Nephron (organoid): ENCODE measurements at regions not wholly inside any gene's neighbourhood (a gene's known extent, or its start where the extent isn't known, plus 50 kb on each side); places are given as distances from the start of the nearest gene placed in this dataset.
"Not testable (repeated sequence)": the region's sequence is repeated elsewhere in the genome, so short reads cannot be mapped to it uniquely, and the experiment has no call there.

Experiments used
- H3K27ac Mint-ChIP-seq, 3 experiments: 2 replicates each; pipeline ENCODE4 v1.8.0; 2020; ENCODE audit warnings: mixed read lengths in 3 of 3, mild to moderate bottlenecking in 2 of 3, moderate library complexity in 1 of 3
- H3K27me3 Mint-ChIP-seq: 2 replicates; pipeline ENCODE4 v1.8.0; 2021; ENCODE audit warnings: low read depth, mild to moderate bottlenecking, moderate library complexity, mixed read lengths
- H3K36me3 Mint-ChIP-seq: 2 replicates; pipeline ENCODE4 v1.8.0; 2020; ENCODE audit warnings: low read depth, mixed read lengths
- H3K4me1 Mint-ChIP-seq: 2 replicates; pipeline ENCODE4 v1.8.0; 2020; ENCODE audit warnings: mixed read lengths
- H3K4me3 Mint-ChIP-seq, 3 experiments: 2 replicates each; pipeline ENCODE4 v1.8.0; 2020; ENCODE audit warnings: mild to moderate bottlenecking in 3 of 3, mixed read lengths in 3 of 3, moderate library complexity in 2 of 3
- H3K9me3 Mint-ChIP-seq: 2 replicates; pipeline ENCODE4 v1.8.0; 2020; ENCODE audit warnings: mixed read lengths
- CTCF ChIP-seq, 3 experiments: fragments of 200-600 bp; sonication (generic); IDR thresholded peaks; one replicate each; pipeline ENCODE4 v1.5.0; 2021; ENCODE audit warnings: antibody characterized with exemption in 3 of 3; ENCODE audit not compliant: unreplicated experiment in 3 of 3

- TF ChIP-seq CTCF (IDR thresholded peaks at IDR 0.05; ENCODE audit: unreplicated experiment in 3 of 3): no peak
- peaks cover 9% of the 10 kb centered on the region for H3K36me3 Mint-ChIP-seq
- no peaks in the 10 kb centered on the region for H3K9me3 Mint-ChIP-seq
- H3K27ac Mint-ChIP-seq: no peak overlapping the region
- no peak overlapping the region for H3K4me3 Mint-ChIP-seq
- no peaks in the 10 kb centered on the region for H3K4me1 Mint-ChIP-seq
- H3K27me3 Mint-ChIP-seq: no peaks in the 10 kb centered on the region
These were observed 167.7 kb downstream of the FHIP1A start for GRCh38 chr4:151576627-151577026.

GRCh38 chr4:151581570-151581969 is 172.6 kb downstream of the FHIP1A start:
- H3K27ac Mint-ChIP-seq: no peak overlapping the region
- H3K4me1 Mint-ChIP-seq: no peaks in the 10 kb centered on the region
- no peak for TF ChIP-seq CTCF (IDR thresholded peaks at IDR 0.05; ENCODE audit: unreplicated experiment in 3 of 3)

GRCh38 chr4:151582098-151582497 is 173.1 kb downstream of the FHIP1A start:
- TF ChIP-seq CTCF (IDR thresholded peaks at IDR 0.05; ENCODE audit: unreplicated experiment in 3 of 3): no peak
- Mint-ChIP-seq H3K4me1 (no peaks in the 10 kb centered on the region), H3K36me3 (peaks cover 12% of the 10 kb centered on the region), H3K27me3 (no peaks in the 10 kb centered on the region), H3K4me3 (no peak overlapping the region), H3K27ac (no peak overlapping the region), H3K9me3 (no peaks in the 10 kb centered on the region)

More at GRCh38 chr4:151581570-151581969, 172.6 kb downstream of the FHIP1A start:
- Mint-ChIP-seq H3K4me3 (no peak overlapping the region), H3K27me3 (no peaks in the 10 kb centered on the region), H3K9me3 (no peaks in the 10 kb centered on the region), H3K36me3 (peaks cover 12% of the 10 kb centered on the region)

GRCh38 chr4:151583157-151583914 is 174.4 kb downstream of the FHIP1A start:
- Mint-ChIP-seq H3K36me3 (peaks cover 3% of the 10 kb centered on the region), H3K27me3 (no peaks in the 10 kb centered on the region), H3K9me3 (no peaks in the 10 kb centered on the region), H3K27ac (no peak overlapping the region), H3K4me1 (no peaks in the 10 kb centered on the region), H3K4me3 (no peak overlapping the region)
- no peak for TF ChIP-seq CTCF (IDR thresholded peaks at IDR 0.05; ENCODE audit: unreplicated experiment in 3 of 3)

- Mint-ChIP-seq H3K27ac (no peak overlapping the region), H3K36me3 (peaks cover 5% of the 10 kb centered on the region), H3K4me1 (no peaks in the 10 kb centered on the region), H3K4me3 (no peak overlapping the region), H3K27me3 (no peaks in the 10 kb centered on the region), H3K9me3 (no peaks in the 10 kb centered on the region)
- TF ChIP-seq CTCF (IDR thresholded peaks at IDR 0.05; ENCODE audit: unreplicated experiment in 3 of 3): no peak
These were observed 175.1 kb downstream of the FHIP1A start for GRCh38 chr4:151584101-151584500.

- not testable (repeated sequence) for H3K27ac Mint-ChIP-seq, H3K4me3 Mint-ChIP-seq, H3K36me3 Mint-ChIP-seq, H3K9me3 Mint-ChIP-seq, H3K27me3 Mint-ChIP-seq, H3K4me1 Mint-ChIP-seq
These were observed 165.2 kb downstream of the GATB start for GRCh38 chr4:151595629-151596028.

GRCh38 chr4:151597691-151598090 is 163.1 kb downstream of the GATB start:
- H3K4me1 Mint-ChIP-seq, H3K27me3 Mint-ChIP-seq, H3K4me3 Mint-ChIP-seq, H3K27ac Mint-ChIP-seq, H3K9me3 Mint-ChIP-seq: not testable (repeated sequence)
- peaks cover 13% of the 10 kb centered on the region for H3K36me3 Mint-ChIP-seq
